ENCODE measurements at regions not wholly inside any gene's neighbourhood (a gene's known extent, or its start where the extent isn't known, plus 50 kb on each side); places are given as distances from the start of the nearest gene placed in this dataset.

GRCh38 chr22:49586873-49587272, 240.8 kb downstream of the BRD1 start:
- DNase-seq (ENCODE audit: low read depth in 2 of 2), result no peak

- no peak for DNase-seq (ENCODE audit: low read depth in 2 of 2)
Observed at GRCh38 chr22:49586244-49586748, 241.4 kb downstream of the BRD1 start.

GRCh38 chr22:49585461-49586243, 242.0 kb downstream of the BRD1 start:
- DNase-seq (ENCODE audit: low read depth in 2 of 2), result no peak

GRCh38 chr22:49583886-49584505, 243.7 kb downstream of the BRD1 start:
- no peak for DNase-seq (ENCODE audit: low read depth in 2 of 2)

GRCh38 chr22:49583341-49583740, 244.3 kb downstream of the BRD1 start:
- no peak for DNase-seq (ENCODE audit: low read depth in 2 of 2)

- no peak for DNase-seq (ENCODE audit: low read depth in 2 of 2)
Observed at GRCh38 chr22:49582678-49583077, 245.0 kb downstream of the BRD1 start.

- DNase-seq (ENCODE audit: low read depth in 2 of 2), result no peak
Observed at GRCh38 chr22:49582181-49582580, 245.5 kb downstream of the BRD1 start.

GRCh38 chr22:49580024-49580423, 247.6 kb downstream of the BRD1 start:
- no peak for DNase-seq (ENCODE audit: low read depth in 2 of 2)

- DNase-seq (ENCODE audit: low read depth in 2 of 2), result no peak
Observed at GRCh38 chr22:49577168-49578060, 250.3 kb downstream of the BRD1 start.

GRCh38 chr22:49576241-49577141, 251.2 kb downstream of the BRD1 start:
- DNase-seq (ENCODE audit: low read depth in 2 of 2), result no peak

GRCh38 chr22:49575703-49576081, 252.0 kb downstream of the BRD1 start:
- DNase-seq (ENCODE audit: low read depth in 2 of 2), result no peak

GRCh38 chr22:49574881-49575702, 252.6 kb downstream of the BRD1 start:
- no peak for DNase-seq (ENCODE audit: low read depth in 2 of 2)

- DNase-seq (ENCODE audit: low read depth in 2 of 2), result no peak
Observed at GRCh38 chr22:49574205-49574880, 253.3 kb downstream of the BRD1 start.

- DNase-seq (ENCODE audit: low read depth in 2 of 2), result no peak
Observed at GRCh38 chr22:49573109-49573765, 254.4 kb downstream of the BRD1 start.

- DNase-seq (ENCODE audit: low read depth in 2 of 2), result no peak
Observed at GRCh38 chr22:49571326-49571725, 256.3 kb downstream of the BRD1 start.

- DNase-seq (ENCODE audit: low read depth in 2 of 2), result no peak
Observed at GRCh38 chr22:49570032-49570848, 257.4 kb downstream of the BRD1 start.

- no peak for DNase-seq (ENCODE audit: low read depth in 2 of 2)
Observed at GRCh38 chr22:49569286-49570031, 258.2 kb downstream of the BRD1 start.
